B cell (primary cell): ENCODE measurements at regions not wholly inside any gene's neighbourhood (a gene's known extent, or its start where the extent isn't known, plus 50 kb on each side); places are given as distances from the start of the nearest gene placed in this dataset.
"Not testable (repeated sequence)": the region's sequence is repeated elsewhere in the genome, so short reads cannot be mapped to it uniquely, and the experiment has no call there.

Source experiments
- CTCF ChIP-seq: fragments of 200-600 bp; IDR thresholded peaks from one replicate; pipeline ENCODE4 v1.8.0; 2022; ENCODE audit warnings: antibody characterized with exemption, mild to moderate bottlenecking
- EZH2 ChIP-seq: IDR thresholded peaks from 2 replicates; pipeline ENCODE4 v1.6.1; 2012; ENCODE audit warnings: borderline replicate concordance, low read depth, mild to moderate bottlenecking, moderate library complexity, low read length; ENCODE audit not compliant: insufficient read depth, poor library complexity, severe bottlenecking

DNA sequence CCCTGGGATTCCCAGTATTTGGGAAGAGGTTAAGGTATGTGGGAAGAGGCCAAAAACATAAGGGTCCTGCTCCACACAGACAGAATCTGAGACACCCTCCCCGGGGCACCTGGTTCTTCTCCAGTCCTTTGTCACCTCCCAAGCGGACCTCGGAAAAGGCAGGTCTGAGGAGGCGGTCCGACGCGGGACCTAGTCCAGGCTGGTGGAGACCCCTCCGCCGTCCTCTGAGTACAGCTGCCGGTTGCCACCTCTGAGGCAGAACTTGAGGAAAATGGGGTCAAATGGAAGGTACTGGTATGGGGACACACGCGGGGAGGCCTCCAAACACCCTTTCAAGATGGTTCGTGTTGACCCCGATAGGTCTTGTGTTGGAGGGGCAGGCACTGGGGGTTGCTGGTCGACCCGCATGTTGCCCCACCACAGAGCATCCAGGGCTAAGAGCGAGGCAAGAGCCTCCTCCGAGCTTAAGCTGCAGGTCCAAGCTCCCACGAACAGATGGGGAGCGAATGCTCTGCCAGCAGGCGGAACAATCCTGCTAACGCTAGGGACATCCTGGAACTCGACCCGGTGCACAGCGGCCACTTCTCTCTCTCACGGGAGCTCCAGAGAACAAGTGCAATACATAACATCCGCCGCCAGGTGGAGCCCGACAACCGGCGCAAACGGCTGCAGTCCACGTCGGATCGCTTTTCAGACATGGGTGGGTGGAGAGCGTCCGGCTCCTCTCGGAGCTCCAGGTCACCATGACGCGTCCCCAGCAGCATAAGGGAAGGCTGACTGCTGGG is 559.8 kb downstream of the SPATA31A6 start:
- peak; percentile 75 for TF ChIP-seq CTCF
- not testable (repeated sequence) for TF ChIP-seq EZH2
